Stimulated activated CD4-positive, alpha-beta T cell treated with anti-CD3 and anti-CD28 coated beads, Interleukin-2, amount 100 ng/mL, for 24 hours (primary cell): ENCODE measurements at regions not wholly inside any gene's neighbourhood (a gene's known extent, or its start where the extent isn't known, plus 50 kb on each side); places are given as distances from the start of the nearest gene placed in this dataset.

Experiments used
- DNase-seq, 2 donors: peaks; one replicate each; pipeline ENCODE4 v3.0.0-alpha.2; 2020

GRCh38 chr2:121125350-121125749 lies 159.7 kb downstream of the TFCP2L1 start:
- no peak for DNase-seq

GRCh38 chr2:121128741-121129659 lies 156.0 kb downstream of the TFCP2L1 start:
- peak in 1 of 2 donors; percentile 24 for DNase-seq

GRCh38 chr2:121129692-121130091 lies 155.3 kb downstream of the TFCP2L1 start:
- DNase-seq = no peak

GRCh38 chr2:121130301-121130850 lies 154.6 kb downstream of the TFCP2L1 start:
- DNase-seq = no peak

GRCh38 chr2:121131375-121131774 lies 153.6 kb downstream of the TFCP2L1 start:
- no peak for DNase-seq

GRCh38 chr2:121132054-121132761 lies 152.8 kb downstream of the TFCP2L1 start:
- no peak for DNase-seq

- no peak for DNase-seq
Measured at GRCh38 chr2:121132762-121133107, 152.3 kb downstream of the TFCP2L1 start.

GRCh38 chr2:121133551-121134319 lies 151.3 kb downstream of the TFCP2L1 start:
- no peak for DNase-seq

- DNase-seq = no peak
Measured at GRCh38 chr2:121134728-121135127, 150.3 kb downstream of the TFCP2L1 start.

GRCh38 chr2:121135168-121135853 lies 149.7 kb downstream of the TFCP2L1 start:
- no peak for DNase-seq

GRCh38 chr2:121136323-121136722 lies 148.7 kb downstream of the TFCP2L1 start:
- no peak for DNase-seq

GRCh38 chr2:121137571-121137970 lies 147.4 kb downstream of the TFCP2L1 start:
- no peak for DNase-seq

- no peak for DNase-seq
Measured at GRCh38 chr2:121140734-121141133, 144.3 kb downstream of the TFCP2L1 start.

- DNase-seq = no peak
Measured at GRCh38 chr2:121142452-121142851, 142.6 kb downstream of the TFCP2L1 start.

GRCh38 chr2:121144111-121144510 lies 140.9 kb downstream of the TFCP2L1 start:
- DNase-seq = no peak

GRCh38 chr2:121146630-121147029 lies 138.4 kb downstream of the TFCP2L1 start:
- no peak for DNase-seq

GRCh38 chr2:121147766-121148165 lies 137.2 kb downstream of the TFCP2L1 start:
- no peak for DNase-seq

GRCh38 chr2:121148481-121148880 lies 136.5 kb downstream of the TFCP2L1 start:
- DNase-seq = no peak

- DNase-seq = no peak
Measured at GRCh38 chr2:121149384-121149783, 135.6 kb downstream of the TFCP2L1 start.

- DNase-seq = no peak
Measured at GRCh38 chr2:121150126-121150525, 134.9 kb downstream of the TFCP2L1 start.

GRCh38 chr2:121150713-121151112 lies 134.3 kb downstream of the TFCP2L1 start:
- DNase-seq = no peak

GRCh38 chr2:121151311-121152109 lies 133.5 kb downstream of the TFCP2L1 start:
- no peak for DNase-seq
